Endodermal cell (in vitro differentiated cells): ENCODE measurements at regions not wholly inside any gene's neighbourhood (a gene's known extent, or its start where the extent isn't known, plus 50 kb on each side); places are given as distances from the start of the nearest gene placed in this dataset.

Source experiments
- DNase-seq: peaks from one replicate; pipeline ENCODE4 v3.0.0-alpha.2; 2017
- H3K27ac ChIP-seq: 2 replicates; pipeline ENCODE4 v1.5.1; 2013; ENCODE audit warnings: mild to moderate bottlenecking, low read depth, low read length, moderate library complexity
- H3K27me3 ChIP-seq: 2 replicates; pipeline ENCODE4 v1.6.1; 2013; ENCODE audit warnings: mild to moderate bottlenecking, low read length, moderate library complexity; ENCODE audit not compliant: insufficient read depth, control insufficient read depth, poor library complexity, severe bottlenecking
- H3K36me3 ChIP-seq: 2 replicates; pipeline ENCODE4 v1.7.0; 2013; ENCODE audit warnings: mild to moderate bottlenecking, low read length, moderate library complexity; ENCODE audit not compliant: control insufficient read depth, insufficient read depth
- H3K4me1 ChIP-seq: one replicate; pipeline ENCODE4 v1.7.0; 2013; ENCODE audit warnings: low read length; ENCODE audit not compliant: control insufficient read depth, insufficient read depth
- H3K4me3 ChIP-seq: 2 replicates; pipeline ENCODE4 v1.5.1; 2013; ENCODE audit warnings: mild to moderate bottlenecking, low read length, moderate library complexity
- H3K9ac ChIP-seq: 2 replicates; pipeline ENCODE4 v1.6.1; 2013; ENCODE audit warnings: mild to moderate bottlenecking, low read length, moderate library complexity; ENCODE audit not compliant: poor library complexity, severe bottlenecking; ENCODE audit errors: extremely low read depth
- H3K9me3 ChIP-seq: 2 replicates; pipeline ENCODE4 v1.6.1; 2013; ENCODE audit warnings: mild to moderate bottlenecking, low read length, moderate library complexity; ENCODE audit not compliant: control insufficient read depth
- H3K27ac Mint-ChIP-seq: 2 replicates; pipeline ENCODE4 v1.8.0; 2020; ENCODE audit warnings: mixed read lengths
- H3K27me3 Mint-ChIP-seq: 2 replicates; pipeline ENCODE4 v1.8.0; 2021; ENCODE audit warnings: mild to moderate bottlenecking, mixed read lengths; ENCODE audit not compliant: insufficient read depth
- H3K36me3 Mint-ChIP-seq: 2 replicates; pipeline ENCODE4 v1.8.0; 2020; ENCODE audit warnings: low read depth, mixed read lengths
- H3K4me1 Mint-ChIP-seq: 2 replicates; pipeline ENCODE4 v1.8.0; 2020; ENCODE audit warnings: mixed read lengths
- H3K4me3 Mint-ChIP-seq: 2 replicates; pipeline ENCODE4 v1.8.0; 2020; ENCODE audit warnings: mild to moderate bottlenecking, moderate library complexity, mixed read lengths
- H3K9me3 Mint-ChIP-seq: 2 replicates; pipeline ENCODE4 v1.8.0; 2020; ENCODE audit warnings: mild to moderate bottlenecking, mixed read lengths
- WGBS, 2 experiments: methylation state at CpG; one replicate each; pipeline versions ENCODE4 v1.1.5 to v1.1.7; 2013; ENCODE audit warnings: missing lambda C conversion rate in 2 of 2, mixed read lengths in 1 of 2; ENCODE audit not compliant: insufficient coverage in 1 of 2, insufficient read length in 1 of 2; 5-methylcytosine and 5-hydroxymethylcytosine counted together
- TF ChIP-seq, protein P1 (sequence below): fragments of 200-600 bp; sonication (generic); conservative IDR thresholded peaks from 2 replicates; pipeline ENCODE4 v1.5.0; 2021; ENCODE audit warnings: antibody characterized with exemption, mild to moderate bottlenecking

DNA sequence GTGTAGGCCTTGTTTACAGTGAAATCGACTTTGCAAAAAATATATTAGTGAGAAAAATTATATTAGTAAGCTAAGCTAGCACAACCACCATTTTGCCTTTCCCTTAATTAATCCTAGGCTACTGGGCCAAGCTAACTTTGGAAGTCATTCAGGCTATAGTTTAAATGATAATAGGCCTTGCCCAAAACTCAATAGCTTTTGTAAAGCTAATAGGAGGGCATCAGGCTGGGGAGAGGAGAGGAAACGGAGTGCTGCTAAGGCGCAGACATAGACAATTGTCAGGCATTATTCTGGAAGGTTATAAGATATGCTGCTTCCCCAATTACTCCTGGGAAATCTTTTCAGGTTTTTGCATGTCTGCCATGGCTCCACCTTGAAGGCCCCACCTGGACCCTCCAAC is 1286.0 kb downstream of the NSUN3 start:
- no peaks in the 10 kb centered on the region for H3K9me3 Mint-ChIP-seq
- H3K9me3 ChIP-seq = no peaks in the 10 kb centered on the region
- H3K27ac ChIP-seq = no peak overlapping the region
- DNase-seq = no peak
- H3K4me1 ChIP-seq = no peaks in the 10 kb centered on the region
- H3K4me3 ChIP-seq = no peak overlapping the region
- peaks cover 6% of the 10 kb centered on the region for H3K4me1 Mint-ChIP-seq
- no peak overlapping the region for H3K9ac ChIP-seq
- no peaks in the 10 kb centered on the region for H3K27me3 ChIP-seq
- TF ChIP-seq, protein P1, sequence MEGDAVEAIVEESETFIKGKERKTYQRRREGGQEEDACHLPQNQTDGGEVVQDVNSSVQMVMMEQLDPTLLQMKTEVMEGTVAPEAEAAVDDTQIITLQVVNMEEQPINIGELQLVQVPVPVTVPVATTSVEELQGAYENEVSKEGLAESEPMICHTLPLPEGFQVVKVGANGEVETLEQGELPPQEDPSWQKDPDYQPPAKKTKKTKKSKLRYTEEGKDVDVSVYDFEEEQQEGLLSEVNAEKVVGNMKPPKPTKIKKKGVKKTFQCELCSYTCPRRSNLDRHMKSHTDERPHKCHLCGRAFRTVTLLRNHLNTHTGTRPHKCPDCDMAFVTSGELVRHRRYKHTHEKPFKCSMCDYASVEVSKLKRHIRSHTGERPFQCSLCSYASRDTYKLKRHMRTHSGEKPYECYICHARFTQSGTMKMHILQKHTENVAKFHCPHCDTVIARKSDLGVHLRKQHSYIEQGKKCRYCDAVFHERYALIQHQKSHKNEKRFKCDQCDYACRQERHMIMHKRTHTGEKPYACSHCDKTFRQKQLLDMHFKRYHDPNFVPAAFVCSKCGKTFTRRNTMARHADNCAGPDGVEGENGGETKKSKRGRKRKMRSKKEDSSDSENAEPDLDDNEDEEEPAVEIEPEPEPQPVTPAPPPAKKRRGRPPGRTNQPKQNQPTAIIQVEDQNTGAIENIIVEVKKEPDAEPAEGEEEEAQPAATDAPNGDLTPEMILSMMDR = no peak
- H3K4me3 Mint-ChIP-seq = no peak overlapping the region
- peak overlapping the region; percentile 52 for H3K27ac Mint-ChIP-seq
- 91% methylated on average over 2 of the region's 3 CpGs; no CpG with 5 or more reads in 1 of the 2 experiments for WGBS, 2 experiments
- peaks cover 2% of the 10 kb centered on the region for H3K36me3 Mint-ChIP-seq
- H3K27me3 Mint-ChIP-seq = no peaks in the 10 kb centered on the region
- no peaks in the 10 kb centered on the region for H3K36me3 ChIP-seq

DNA sequence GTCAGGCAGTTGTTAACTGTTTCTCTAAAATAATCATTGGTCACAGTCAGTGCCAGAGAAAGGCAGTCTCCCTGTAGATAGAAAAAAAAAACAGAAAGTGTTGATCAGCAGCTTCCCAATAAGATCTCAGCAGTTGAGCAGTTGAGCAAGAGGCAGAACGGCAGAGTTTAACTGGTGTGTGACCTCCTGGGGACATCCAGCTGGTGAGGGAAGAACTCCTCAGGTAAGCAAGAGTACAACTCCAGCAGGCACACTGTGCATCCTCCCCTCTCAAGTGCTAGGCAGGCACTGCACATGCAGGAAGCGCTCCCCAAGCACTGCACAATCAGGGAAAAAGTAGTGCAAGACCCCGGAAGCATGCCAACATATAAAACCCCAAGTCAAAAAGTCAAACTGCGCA is 1287.2 kb downstream of the NSUN3 start:
- Mint-ChIP-seq H3K4me3 (no peak overlapping the region), H3K27ac (no peak overlapping the region), H3K9me3 (no peaks in the 10 kb centered on the region), H3K36me3 (peaks cover 2% of the 10 kb centered on the region), H3K4me1 (peaks cover 11% of the 10 kb centered on the region), H3K27me3 (no peaks in the 10 kb centered on the region)
- WGBS, 2 experiments = 84 to 90% methylated on average over 3 to 4 of the region's 4 CpGs
- TF ChIP-seq, protein P1 = no peak
- Histone ChIP-seq H3K4me3 (no peak overlapping the region), H3K9ac (no peak overlapping the region), H3K27me3 (no peaks in the 10 kb centered on the region), H3K36me3 (no peaks in the 10 kb centered on the region), H3K4me1 (no peaks in the 10 kb centered on the region), H3K9me3 (no peaks in the 10 kb centered on the region), H3K27ac (no peak overlapping the region)
- DNase-seq = no peak

DNA sequence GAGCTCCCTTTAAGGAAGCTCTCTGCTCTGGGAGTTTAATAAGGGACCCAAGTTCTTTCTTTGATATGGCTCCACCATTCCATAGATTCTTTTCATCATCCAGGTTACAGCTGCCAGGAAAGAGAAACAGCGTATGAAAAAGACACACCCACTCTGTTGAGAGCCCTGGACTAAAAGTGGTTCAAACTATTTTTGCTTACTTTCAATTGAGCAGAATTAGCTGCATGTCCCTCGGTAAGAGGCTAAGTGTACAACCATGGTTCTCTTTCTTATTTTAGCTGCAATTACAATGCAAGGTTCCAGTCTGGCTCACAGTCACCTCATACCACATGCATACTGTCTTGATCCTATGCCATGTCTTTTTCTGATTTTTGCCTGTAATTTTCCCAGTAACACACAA is 1288.3 kb downstream of the NSUN3 start:
- 80 to 91% methylated on average over 1 to 2 of the region's 2 CpGs for WGBS, 2 experiments
- H3K4me1 ChIP-seq = no peaks in the 10 kb centered on the region
- H3K27ac Mint-ChIP-seq = no peak overlapping the region

More for the DNA sequence above, 1288.3 kb downstream of the NSUN3 start:
- peaks cover 2% of the 10 kb centered on the region for H3K36me3 Mint-ChIP-seq
- Histone ChIP-seq H3K9me3 (no peaks in the 10 kb centered on the region), H3K9ac (no peak overlapping the region), H3K27me3 (no peaks in the 10 kb centered on the region), H3K36me3 (no peaks in the 10 kb centered on the region), H3K27ac (no peak overlapping the region), H3K4me3 (no peak overlapping the region)
- DNase-seq = no peak
- no peaks in the 10 kb centered on the region for H3K9me3 Mint-ChIP-seq
- TF ChIP-seq, protein P1 = no peak
- H3K27me3 Mint-ChIP-seq = no peaks in the 10 kb centered on the region
- peaks cover 11% of the 10 kb centered on the region for H3K4me1 Mint-ChIP-seq
- no peak overlapping the region for H3K4me3 Mint-ChIP-seq
